Stimulated activated CD4-positive, alpha-beta T cell treated with anti-CD3 and anti-CD28 coated beads, Interleukin-15, amount 100 ng/mL, for 1 hour (primary cell): ENCODE measurements at regions not wholly inside any gene's neighbourhood (a gene's known extent, or its start where the extent isn't known, plus 50 kb on each side); places are given as distances from the start of the nearest gene placed in this dataset.

ENCODE experiments used
- DNase-seq, 2 donors: peaks; one replicate each; pipeline ENCODE4 v3.0.0-alpha.2; 2020; ENCODE audit warnings: low read depth in 1 of 2, low spot score in 1 of 2

DNA sequence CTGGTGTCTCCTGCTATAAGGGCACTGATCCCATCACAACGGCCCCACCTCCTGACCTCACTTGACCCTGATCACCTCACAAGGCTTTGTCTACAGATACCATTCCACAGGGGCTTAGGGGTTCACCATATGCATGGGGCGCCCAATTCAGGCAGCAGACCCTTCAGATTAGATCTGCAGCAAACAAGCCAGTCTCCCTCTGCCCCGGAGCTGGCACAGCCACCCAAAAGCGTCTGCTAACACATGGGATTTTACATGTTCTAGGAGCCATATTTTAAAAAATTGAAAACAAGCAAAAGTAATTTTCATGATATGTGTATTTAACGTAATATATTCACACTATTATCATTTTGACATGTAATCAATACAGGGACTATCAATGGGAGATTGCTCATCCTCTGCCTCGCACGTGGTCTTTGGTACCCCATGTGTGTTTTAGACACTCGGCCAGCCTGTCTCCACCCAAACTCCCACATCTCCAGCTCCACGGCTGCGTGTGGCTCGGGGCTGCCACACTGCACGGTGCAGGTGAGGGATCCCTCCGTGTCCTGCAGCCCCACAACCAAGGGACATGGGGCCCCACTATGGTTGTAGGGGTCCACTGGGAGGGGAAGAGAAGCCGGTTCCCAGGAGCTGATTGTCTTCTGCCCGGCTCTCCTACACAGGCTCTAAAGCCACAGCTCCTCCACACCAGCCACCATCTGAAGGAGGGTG is 107.6 kb downstream of the RBFOX3 start:
- no peak for DNase-seq

DNA sequence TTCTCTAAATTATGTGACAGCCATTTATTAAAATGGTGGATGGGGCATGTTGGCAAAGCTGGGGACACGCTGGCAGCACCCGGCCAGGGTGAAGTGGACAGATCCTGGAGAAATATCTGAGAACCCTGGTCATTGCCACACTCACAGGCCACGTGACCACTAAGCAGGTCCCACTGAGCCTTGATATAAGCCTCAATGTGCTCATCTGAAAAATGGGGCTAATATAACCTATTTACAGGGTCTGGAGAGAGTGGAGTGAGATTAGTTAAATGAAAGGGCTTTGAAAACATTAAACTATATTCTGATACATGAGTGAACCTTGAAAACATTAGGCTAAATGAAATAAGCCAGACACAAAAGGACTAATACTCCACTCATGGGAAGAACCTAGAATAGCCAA is 108.9 kb downstream of the RBFOX3 start:
- DNase-seq = no peak

DNA sequence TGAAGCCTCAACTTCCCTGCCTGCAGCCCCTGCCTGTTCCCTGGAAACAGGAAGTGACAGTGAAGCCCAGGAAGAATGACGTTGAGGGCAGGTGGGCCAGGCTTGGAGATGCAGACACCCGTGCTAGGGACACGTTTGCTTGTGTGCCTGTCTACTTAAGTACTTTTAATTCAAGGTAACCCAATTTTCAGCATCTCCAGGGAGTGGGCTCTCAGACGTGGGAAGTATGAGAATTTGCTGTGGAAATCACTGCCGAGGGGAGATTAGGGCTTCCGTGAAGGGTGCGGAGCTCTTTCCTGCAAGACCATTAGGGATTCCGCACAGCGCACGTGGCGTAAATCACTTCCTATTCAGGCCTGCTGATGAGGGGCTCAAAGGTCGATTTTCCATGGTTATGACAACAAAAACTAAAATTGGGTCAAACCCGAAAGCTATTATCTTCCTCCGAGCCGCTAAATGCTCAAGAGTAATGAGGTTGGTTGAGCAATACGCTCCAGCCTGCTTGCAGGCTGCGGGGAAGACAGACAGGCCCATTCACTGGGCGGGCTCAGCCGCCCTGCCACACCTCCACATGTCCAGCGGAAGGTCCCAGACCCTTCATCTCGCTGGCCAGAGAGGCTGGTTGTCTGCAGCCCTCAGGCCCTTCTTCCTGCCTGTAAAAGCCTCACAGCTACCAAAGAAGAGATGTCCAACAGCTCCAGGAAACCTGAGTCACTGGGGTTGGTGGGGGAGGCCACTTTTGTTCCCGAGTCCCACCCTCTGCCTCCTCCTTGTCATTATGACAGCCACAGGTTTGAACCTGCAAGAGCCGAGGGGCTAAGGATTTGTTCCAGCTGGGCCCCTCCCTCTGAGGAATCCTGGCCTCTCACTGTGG is 109.9 kb downstream of the RBFOX3 start:
- no peak for DNase-seq

DNA sequence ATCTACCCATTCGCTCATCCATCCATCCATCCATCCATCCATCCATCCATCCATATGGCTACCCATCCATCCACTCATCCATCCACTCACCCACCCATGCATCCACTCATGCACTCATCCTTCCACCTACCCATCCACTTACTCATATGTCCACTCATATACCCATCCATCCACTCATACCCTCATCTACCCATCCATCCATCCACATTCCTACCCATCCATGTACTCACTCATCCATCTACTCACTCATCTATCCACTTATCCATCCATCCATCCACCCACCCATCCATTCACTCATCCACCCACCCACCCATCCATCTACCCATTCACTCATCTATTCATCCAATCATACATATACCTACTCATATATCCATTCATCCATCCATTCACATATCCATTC is 112.0 kb downstream of the RBFOX3 start:
- DNase-seq = no peak

DNA sequence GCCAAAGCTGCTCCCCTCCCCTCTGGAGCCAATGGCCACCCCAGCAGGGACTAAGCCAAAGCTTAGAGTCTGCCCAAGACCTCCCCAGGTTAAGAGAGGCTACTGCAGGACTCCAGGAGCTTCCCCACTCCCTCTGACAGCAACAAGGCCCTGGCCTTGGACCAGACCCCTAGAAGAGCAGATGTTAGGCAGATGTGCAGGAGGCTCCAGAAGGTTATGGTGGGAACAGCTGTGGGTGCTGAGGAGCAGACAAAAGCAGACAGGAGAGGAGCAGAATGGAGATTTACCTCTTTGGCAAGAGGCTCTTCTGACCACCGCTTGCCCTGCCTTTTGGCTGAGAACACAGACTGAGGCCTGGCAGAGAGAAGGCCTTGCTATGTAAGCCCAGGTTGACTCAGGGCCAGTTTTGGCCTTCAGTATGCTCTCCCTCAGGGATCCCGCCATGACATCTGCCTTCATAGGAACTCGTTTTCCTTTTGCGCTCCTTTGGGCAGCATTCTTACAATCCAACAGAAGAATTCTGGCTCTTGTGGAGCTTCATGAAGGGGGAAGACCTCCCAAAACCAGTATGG is 113.0 kb downstream of the RBFOX3 start:
- DNase-seq = no peak

DNA sequence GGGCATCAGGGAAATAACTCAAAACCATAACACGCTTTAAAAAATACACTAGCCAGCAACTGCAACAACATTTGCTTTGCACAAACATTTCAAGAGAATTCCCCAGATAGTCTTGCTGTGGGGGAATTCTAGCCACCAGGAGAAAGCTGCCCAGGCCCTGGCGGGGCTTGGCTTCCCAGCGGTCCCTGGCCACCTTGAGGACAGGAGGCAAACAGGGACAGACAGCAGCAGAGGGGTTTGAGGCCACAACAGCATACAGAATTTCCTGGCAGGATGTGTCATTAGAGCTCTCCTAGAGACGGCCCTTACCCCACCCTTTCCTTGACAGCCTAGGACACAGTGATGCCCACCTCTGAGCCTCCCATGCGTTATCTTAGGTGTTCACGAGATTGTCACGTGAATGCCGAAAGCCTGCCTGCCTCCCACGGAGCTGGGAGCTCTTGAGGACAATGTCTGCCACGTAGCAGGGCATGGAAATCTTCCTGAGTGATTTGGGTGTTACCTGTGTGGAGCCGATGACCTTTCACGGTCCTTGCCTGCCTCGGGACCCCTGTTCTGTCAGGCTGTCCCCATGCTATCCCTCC is 114.3 kb downstream of the RBFOX3 start:
- DNase-seq = no peak

DNA sequence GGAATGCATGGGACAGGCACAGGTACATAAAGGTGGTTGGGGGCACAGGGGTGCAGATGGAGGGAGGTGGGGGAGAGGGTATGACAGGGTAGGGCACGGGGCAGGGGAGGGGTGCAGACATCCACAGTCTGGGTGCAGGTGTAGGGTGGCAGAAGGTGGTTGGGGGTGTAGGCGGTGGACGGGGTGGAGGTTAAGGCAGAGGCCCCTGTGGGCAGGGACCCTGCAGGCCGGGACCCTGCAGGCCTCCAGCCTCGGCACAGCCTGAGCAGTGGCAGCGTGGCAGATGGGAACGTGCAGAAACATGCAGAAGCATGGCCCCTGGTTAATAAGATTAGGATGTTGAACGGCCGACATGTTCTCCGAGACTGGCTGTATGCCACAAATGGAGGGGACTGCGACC is 115.2 kb downstream of the RBFOX3 start:
- no peak for DNase-seq

DNA sequence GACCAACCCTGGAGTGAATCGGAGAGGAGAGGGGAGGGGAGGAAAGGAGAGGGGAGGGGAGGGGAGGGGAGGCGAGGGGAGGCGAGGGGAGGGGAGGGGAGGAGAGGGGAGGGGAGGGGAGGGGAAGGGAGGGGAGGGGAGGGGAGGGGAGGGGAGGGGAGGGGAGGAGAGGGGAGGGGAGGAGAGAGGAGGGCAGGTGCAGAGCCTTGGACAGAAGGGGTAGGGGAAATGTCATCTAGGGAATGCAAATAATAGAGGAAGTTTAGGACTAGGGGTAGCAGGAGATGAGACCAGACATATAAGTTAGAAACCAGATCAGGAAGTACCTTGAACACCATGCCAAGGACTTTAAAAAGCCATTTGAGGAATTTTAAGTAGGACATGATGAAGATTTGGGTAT is 119.8 kb downstream of the RBFOX3 start:
- no peak for DNase-seq

DNA sequence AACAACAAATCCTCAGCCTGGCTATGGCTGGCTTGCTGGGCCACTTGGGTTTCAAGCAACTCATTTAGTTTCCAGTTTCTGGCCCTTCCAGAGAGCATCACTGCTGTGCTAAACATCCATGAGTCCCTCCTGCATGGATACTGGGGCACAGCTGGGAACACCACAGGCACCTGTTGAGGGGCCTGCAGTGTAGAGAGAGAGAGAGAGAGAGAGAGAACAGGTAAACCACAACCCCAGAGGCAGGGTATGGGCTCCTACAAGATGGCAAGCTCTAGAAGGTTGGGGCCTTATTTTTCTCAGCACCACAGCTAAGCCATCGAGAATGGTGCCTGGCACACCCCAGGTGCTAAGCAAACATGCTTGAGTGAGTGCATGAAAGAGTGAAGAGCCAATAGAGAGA is 120.3 kb downstream of the RBFOX3 start:
- DNase-seq = no peak

DNA sequence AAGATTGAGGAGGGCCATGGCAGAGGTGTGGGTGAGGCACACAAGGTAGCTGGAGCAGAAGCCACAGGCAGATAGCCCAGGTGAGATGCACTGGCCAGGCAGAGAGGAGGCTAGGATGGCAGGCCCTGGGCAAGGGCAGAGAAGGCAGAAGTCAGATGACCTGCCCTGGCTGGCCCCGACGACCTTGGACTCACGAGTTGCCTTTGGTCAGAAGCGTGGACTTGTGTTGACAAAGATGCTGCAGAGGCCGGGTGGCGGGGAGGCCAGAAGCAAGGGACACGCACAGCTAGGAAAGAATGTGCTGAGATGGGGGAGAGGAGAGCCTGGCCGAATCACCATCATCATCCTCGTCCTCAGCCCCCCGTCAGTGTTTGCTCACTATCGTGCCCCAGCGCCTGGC is 123.7 kb downstream of the RBFOX3 start:
- no peak for DNase-seq

DNA sequence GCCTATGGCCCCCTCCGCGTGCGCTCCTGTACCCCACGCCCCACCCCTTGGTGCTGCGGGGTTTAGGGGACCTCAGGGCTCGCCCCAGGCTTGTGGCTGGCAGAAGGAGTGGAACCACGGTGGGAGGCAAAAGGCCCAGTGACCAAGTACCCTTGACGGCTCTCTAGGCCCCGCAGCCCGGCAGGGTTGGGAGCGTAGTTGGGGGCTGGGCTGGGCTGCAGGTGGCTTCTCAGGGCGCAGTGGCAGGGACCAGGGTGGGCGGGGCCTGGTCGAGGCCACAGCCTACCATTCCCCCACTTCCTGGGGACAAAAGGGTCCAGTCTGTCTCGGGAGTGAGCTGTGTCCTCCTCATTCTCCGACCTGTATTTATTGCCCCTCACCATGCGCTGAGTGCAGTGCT is 124.9 kb downstream of the RBFOX3 start:
- no peak for DNase-seq

DNA sequence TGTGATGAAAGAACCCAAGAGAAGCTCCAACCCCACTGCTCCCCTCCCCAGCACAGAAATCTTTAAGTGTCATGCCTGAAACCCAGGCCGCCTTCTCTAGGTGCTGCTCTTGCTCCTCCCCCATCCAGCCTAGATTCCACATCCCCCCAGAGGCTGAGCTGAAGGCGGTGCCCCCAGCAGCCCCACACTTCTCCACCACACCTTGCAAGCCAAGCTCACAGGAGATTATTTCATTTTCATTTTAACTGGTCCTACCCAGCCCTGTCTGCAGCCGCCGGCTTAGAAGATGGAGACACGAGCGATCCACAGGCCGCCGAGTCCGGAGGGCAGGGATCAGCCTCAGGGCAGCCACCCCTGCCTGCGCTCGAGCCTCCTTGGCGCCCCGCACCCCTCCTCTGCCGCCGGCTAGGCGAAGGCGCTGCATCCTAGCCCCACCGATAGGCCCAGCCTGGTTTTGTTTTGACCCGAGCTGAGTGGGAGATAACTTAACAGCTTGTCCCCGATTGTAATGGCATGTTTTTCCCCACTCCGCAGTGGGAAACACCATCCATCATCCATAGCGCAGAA is 125.3 kb downstream of the RBFOX3 start:
- no peak for DNase-seq

DNA sequence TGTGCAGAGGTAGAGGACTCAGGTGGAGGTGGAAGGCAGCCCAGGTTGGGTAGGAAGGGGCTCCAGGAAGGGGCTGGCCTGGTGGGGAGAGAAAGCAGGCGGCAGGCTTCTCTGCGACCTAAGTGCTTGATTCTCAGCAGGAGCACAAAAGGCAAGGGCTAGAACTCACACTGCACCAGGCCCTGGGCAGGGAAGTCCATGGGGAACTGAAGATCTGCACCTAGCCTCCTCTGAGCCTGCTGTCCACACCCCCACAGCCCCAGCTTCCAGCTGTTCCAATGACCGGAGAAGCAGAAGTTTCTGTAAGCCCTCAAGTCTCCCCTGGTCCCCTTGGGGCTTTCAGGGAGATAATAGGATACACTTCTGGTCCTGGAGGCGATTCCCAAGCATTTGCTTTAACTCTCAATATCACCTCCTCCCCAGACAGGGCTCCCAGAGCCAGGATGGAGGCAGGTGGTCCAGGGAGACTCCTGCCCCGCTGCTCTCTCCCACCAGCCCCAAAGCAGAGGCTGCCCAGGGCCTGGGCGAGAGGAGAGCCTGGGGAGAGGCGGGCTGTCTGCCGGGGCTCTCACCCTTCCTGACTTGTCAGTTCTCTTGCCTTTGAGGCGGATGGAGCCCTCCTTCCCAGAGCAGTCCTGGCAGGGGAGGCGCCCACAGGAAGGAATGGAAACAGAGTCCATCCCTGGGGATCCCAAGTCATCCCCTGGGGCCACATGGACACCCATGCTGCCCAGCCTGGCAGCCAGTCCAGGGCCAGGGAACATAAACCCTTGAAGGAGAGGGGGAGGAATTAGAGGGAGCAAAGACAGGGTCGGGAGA is 126.0 kb downstream of the RBFOX3 start:
- no peak for DNase-seq

DNA sequence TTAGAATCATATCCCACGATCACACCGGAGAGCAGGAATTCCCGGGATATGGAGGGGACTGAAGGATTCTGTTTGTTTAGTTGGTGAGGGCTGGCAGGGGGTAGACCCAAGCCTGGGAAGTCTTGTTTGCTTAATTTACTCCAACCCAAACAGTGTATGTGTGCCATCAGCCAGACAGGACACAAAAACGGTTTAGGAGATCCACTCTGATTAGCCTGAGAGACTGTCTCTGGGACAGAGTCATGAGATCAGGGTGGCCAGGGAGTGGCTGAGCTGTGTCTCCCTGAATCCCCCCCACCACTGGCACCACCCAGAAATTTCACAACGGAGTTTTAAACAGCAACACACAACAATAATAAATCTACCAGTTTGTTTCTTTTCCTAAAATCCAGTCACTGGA is 127.0 kb downstream of the RBFOX3 start:
- no peak for DNase-seq

DNA sequence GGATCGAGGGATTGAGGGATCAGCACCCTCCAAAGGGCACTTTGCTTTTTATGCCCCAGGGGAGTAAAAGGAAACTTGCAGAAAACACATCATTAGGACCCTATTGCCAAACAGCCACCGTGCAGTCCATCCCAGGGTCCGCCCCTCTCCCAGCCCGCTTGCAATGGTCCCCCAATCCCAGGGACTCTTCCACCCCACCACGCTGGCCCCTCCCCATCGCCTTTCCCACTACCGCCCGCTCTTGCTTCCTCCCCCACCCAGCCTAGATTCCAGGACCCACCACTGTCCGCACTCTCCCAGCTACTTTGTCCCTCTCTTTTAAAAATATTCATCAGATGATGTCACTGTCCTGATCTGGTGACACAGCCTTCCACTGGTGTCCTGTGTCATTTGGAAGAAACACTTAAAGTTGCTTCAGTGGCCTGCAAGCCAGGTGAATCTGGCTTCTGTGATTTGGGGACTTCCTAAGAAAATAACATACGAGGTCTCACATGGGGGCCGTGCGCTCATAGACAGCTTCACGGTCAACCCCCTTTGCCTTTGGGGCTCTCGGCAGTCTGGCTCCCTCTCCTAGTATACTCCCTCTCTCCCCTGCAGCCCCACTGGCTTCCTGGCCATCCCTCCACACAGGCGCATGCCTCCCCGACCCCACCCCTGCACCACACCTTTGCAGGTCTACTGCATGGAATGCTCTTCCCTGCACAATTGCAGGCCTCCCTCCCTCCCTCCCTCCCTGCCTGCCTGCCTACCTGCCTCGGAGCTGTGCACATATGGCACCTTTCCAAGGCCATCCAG is 127.9 kb downstream of the RBFOX3 start:
- no peak for DNase-seq

DNA sequence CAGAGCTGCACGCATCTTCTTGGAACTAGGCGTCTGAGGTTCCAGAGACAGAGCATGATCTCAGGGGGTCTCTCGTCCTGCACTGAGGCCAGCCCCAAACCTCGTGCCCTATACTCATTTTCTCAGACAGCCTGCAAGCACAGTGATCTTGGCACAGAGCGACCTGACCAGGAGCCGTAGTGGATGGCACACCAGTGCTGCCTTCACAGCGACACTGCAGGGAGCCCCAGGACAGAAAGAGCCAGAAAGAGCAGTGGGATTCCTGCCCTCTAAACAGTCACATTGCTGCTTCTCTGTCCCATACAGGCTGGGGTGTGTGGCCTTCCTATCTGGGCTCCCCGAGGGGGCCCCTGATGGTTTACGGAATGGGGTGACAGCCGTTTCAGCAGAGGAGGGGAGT is 131.0 kb downstream of the RBFOX3 start:
- no peak for DNase-seq

DNA sequence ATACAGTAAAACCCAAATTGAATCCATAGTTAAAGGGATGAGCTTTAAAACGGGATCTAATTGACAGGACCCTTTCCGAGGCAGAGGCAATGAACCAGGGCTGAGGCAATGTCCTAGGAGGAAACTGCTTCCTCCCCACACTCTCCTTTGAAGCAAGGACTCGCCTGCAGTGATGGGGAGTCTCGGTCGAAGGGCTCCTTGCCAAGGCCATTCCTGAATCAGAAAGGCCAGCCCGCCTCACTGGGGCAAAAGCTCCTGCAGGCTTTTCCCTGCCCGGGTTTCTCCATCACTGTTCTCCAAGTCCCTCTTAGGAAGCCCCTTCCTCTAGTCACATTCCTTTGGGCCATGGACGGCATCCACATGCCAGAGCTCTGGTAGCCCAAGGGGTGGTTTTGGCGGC is 132.0 kb downstream of the RBFOX3 start:
- DNase-seq = no peak

DNA sequence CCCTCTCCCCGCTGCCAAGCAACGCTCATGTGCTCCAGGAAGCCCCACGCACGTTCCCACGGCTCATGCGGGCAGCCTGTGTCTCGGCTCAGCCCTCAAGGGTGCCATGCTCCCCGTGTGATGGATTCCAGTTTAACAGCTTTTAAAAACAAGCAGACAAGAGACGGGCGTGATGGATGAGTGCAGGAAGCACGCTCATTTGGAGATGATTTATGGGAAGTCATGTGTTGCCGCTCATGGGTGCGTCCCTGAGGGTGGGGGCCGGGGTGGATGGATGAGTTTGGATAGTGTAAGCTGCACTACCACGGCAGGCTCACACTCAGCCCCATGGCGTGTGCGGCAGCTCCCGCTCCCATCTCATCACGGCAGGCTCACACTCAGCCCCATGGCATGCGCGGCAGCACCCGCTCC is 132.8 kb downstream of the RBFOX3 start:
- DNase-seq = no peak

DNA sequence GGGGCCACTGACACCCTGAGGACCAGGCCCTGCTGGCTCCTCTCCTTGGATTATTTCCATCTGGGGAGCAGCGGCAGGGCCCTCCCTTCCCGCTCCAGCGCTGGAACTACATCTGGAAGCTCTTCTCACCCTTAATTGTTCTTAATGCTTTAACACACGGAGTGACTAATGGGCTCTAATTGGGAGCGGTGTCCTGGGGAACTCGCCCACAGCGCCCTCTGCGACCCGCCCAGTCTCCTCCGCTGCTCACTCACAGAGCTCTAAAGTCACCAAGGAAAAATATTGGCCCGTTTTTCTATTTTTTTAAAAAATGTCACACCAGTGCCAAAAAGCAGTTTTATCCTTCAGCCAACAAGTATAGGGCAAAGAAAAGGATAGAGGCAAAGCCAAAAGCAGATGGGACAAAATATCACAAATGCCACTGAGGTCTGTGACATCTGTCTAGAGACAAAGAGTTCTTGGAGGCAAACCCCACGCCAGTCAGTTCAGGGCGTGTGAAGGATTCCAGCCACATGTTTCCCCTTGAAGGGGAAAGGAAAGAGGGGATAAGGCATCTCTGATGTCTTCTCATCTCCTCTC is 134.7 kb downstream of the RBFOX3 start:
- DNase-seq = no peak
